IMR-90 (cell line): ENCODE measurements at regions not wholly inside any gene's neighbourhood (a gene's known extent, or its start where the extent isn't known, plus 50 kb on each side); places are given as distances from the start of the nearest gene placed in this dataset.

Experiments
- ATAC-seq: fragments of 200-7000 bp; cut with Tn5 transposase; 2 replicates; pipeline ENCODE4 v1.9.1; 2020; ENCODE audit warnings: low read depth, mild to moderate bottlenecking, moderate library complexity
- BruUV-seq: library from RNA; stranded (reverse); fragments of 400-500 nt; replicated peaks from 2 replicates; lab custom pipeline; 2021; lab: Mats Ljungman, UMichigan
- CTCF ChIA-PET: fragments of 300-600 bp; formaldehyde crosslinking; extraction: SDS; loops from one replicate; lab custom pipeline; 2021; ENCODE audit warnings: antibody characterized with exemption; lab: Yijun Ruan, JAX
- POLR2A ChIA-PET: fragments of 300-600 bp; sonication (Branson Sonifier 250); formaldehyde crosslinking; loops from one replicate; lab custom pipeline; 2022; ENCODE audit warnings: antibody characterized with exemption; ENCODE audit not compliant: unreplicated experiment; lab: Charles Lee
- DNase-seq: peaks from one replicate; pipeline ENCODE4 v3.0.0; 2013
- H2AFZ ChIP-seq: replicated peaks from 2 replicates; pipeline ENCODE3; 2013; ENCODE audit warnings: low read length, mild to moderate bottlenecking; ENCODE audit not compliant: poor library complexity
- H2AK5ac ChIP-seq: 2 replicates; pipeline ENCODE4 v1.6.1; 2013; ENCODE audit warnings: low read depth, low read length, inconsistent platforms
- H2AK9ac ChIP-seq: replicated peaks from 2 replicates; pipeline ENCODE3; 2013; ENCODE audit warnings: mild to moderate bottlenecking, low read depth, low read length, moderate library complexity; ENCODE audit not compliant: poor library complexity
- H2BK120ac ChIP-seq: 2 replicates; pipeline ENCODE4 v1.6.1; 2013; ENCODE audit warnings: low read depth, low read length, inconsistent platforms
- H2BK15ac ChIP-seq: 3 replicates; pipeline ENCODE4 v1.6.1; 2013; ENCODE audit warnings: low read depth, low read length, inconsistent platforms
- H2BK20ac ChIP-seq: 2 replicates; pipeline ENCODE4 v1.6.1; 2013; ENCODE audit warnings: low read depth, mild to moderate bottlenecking, inconsistent platforms, low read length, moderate library complexity
- H2BK5ac ChIP-seq: 2 replicates; pipeline ENCODE4 v1.6.1; 2013; ENCODE audit warnings: mild to moderate bottlenecking, low read depth, low read length, inconsistent platforms; ENCODE audit not compliant: poor library complexity, severe bottlenecking
- H3K14ac ChIP-seq: replicated peaks from 2 replicates; pipeline ENCODE4 v1.6.1; 2013; ENCODE audit warnings: low read depth, low read length, inconsistent platforms
- H3K18ac ChIP-seq: 2 replicates; pipeline ENCODE4 v1.6.1; 2013; ENCODE audit warnings: low read depth, low read length, control low read depth
- H3K23ac ChIP-seq: 2 replicates; pipeline ENCODE4 v1.6.1; 2013; ENCODE audit warnings: low read depth, low read length, inconsistent platforms
- H3K27ac ChIP-seq: 2 replicates; pipeline ENCODE4 v1.5.1; 2013; ENCODE audit warnings: mild to moderate bottlenecking, control low read depth, low read length; ENCODE audit not compliant: insufficient read depth
- H3K27me3 ChIP-seq: 2 replicates; pipeline ENCODE4 v1.6.1; 2013; ENCODE audit warnings: low read length; ENCODE audit not compliant: control insufficient read depth, insufficient read depth
- H3K36me3 ChIP-seq: 2 replicates; pipeline ENCODE4 v1.6.1; 2013; ENCODE audit warnings: low read length, mixed read lengths; ENCODE audit not compliant: control insufficient read depth, insufficient read depth
- H3K4ac ChIP-seq: 2 replicates; pipeline ENCODE4 v1.6.1; 2013; ENCODE audit warnings: low read depth, low read length, inconsistent platforms
- H3K4me1 ChIP-seq: 2 replicates; pipeline ENCODE4 v1.6.1; 2013; ENCODE audit warnings: low read length, mixed read lengths; ENCODE audit not compliant: control insufficient read depth, insufficient read depth
- H3K4me2 ChIP-seq: 2 replicates; pipeline ENCODE4 v1.6.1; 2013; ENCODE audit warnings: low read depth, mild to moderate bottlenecking, control low read depth, low read length, moderate library complexity
- H3K4me3 ChIP-seq: 2 replicates; pipeline ENCODE4 v1.5.1; 2013; ENCODE audit warnings: low read depth, mild to moderate bottlenecking, control low read depth, low read length, moderate library complexity; ENCODE audit not compliant: insufficient read depth
- H3K56ac ChIP-seq: 2 replicates; pipeline ENCODE4 v1.6.1; 2013; ENCODE audit warnings: low read length, inconsistent platforms; ENCODE audit not compliant: insufficient read depth; ENCODE audit errors: extremely low read depth
- H3K79me1 ChIP-seq, 2 experiments: 2 replicates each; pipeline ENCODE4 v1.6.1; 2013; ENCODE audit warnings: low read length in 2 of 2, inconsistent platforms in 1 of 2, low read depth in 1 of 2
- H3K9ac ChIP-seq: 2 replicates; pipeline ENCODE4 v1.6.1; 2013; ENCODE audit warnings: low read depth, low read length, control low read depth
- H3K9me1 ChIP-seq: 2 replicates; pipeline ENCODE4 v1.6.1; 2013; ENCODE audit warnings: low read length, inconsistent platforms; ENCODE audit not compliant: insufficient read depth
- H3K9me3 ChIP-seq: 2 replicates; pipeline ENCODE4 v1.6.1; 2013; ENCODE audit warnings: low read length; ENCODE audit not compliant: control insufficient read depth, insufficient read depth
- H4K20me1 ChIP-seq: 2 replicates; pipeline ENCODE4 v1.6.1; 2013; ENCODE audit warnings: low read length, inconsistent platforms; ENCODE audit not compliant: insufficient read depth
- H4K5ac ChIP-seq: 2 replicates; pipeline ENCODE4 v1.6.1; 2013; ENCODE audit warnings: mild to moderate bottlenecking, low read depth, low read length, control low read depth
- H4K8ac ChIP-seq, 2 experiments: 2 replicates each; pipeline ENCODE4 v1.6.1; 2013; ENCODE audit warnings: low read depth in 2 of 2, low read length in 2 of 2, control low read depth in 1 of 2, inconsistent platforms in 1 of 2
- H4K91ac ChIP-seq: 2 replicates; pipeline ENCODE4 v1.6.1; 2013; ENCODE audit warnings: low read depth, low read length, inconsistent platforms; ENCODE audit not compliant: insufficient read depth
- BHLHE40 ChIP-seq: fragments of 150-350 bp; IDR thresholded peaks from 2 replicates; pipeline ENCODE4 v1.6.1; 2016; ENCODE audit warnings: mild to moderate bottlenecking, low read depth, low read length
- CTCF ChIP-seq: conservative IDR thresholded peaks from 2 replicates; pipeline ENCODE4 v1.5.1; 2012; ENCODE audit warnings: mild to moderate bottlenecking, low read depth, low read length, improper control_type of control experiment
- ELK1 ChIP-seq: fragments of 150-350 bp; IDR thresholded peaks from 2 replicates; pipeline ENCODE4 v1.6.1; 2016; ENCODE audit warnings: low read depth, mild to moderate bottlenecking, low read length, moderate library complexity, borderline replicate concordance
- NFE2L2 ChIP-seq: fragments of 150-350 bp; IDR thresholded peaks from 2 replicates; pipeline ENCODE4 v1.6.1; 2016; ENCODE audit warnings: low read depth, mild to moderate bottlenecking, low read length
- RAD21 ChIP-seq: IDR thresholded peaks from 2 replicates; pipeline ENCODE4 v1.6.1; 2012; ENCODE audit warnings: low read length, improper control_type of control experiment
- SMC3 ChIP-seq: fragments of 150-350 bp; IDR thresholded peaks from 2 replicates; pipeline ENCODE4 v1.6.1; 2016; ENCODE audit warnings: low read depth, mild to moderate bottlenecking, antibody characterized with exemption, low read length, moderate library complexity
- WGBS, 2 experiments: methylation state at CpG; one replicate each; pipeline versions ENCODE4 v1.1.5 to v1.1.7; 2013; ENCODE audit warnings: missing lambda C conversion rate in 2 of 2; ENCODE audit not compliant: insufficient read length in 1 of 2; ENCODE audit errors: extremely low coverage in 2 of 2; 5-methylcytosine and 5-hydroxymethylcytosine counted together
- dilution Hi-C: fragments of 300-500 bp; cut with HindIII; formaldehyde crosslinking; loops from one replicate; pipeline ENCODE4 v1.14.3; 2018; ENCODE audit warnings: low sequenced_read_pairs; ENCODE audit not compliant: unreplicated experiment
- in situ Hi-C: fragments of 300-500 bp; cut with MboI; formaldehyde crosslinking; loops from 3 replicates; pipeline ENCODE4 v1.14.3; 2019; ENCODE audit warnings: low sequenced_read_pairs, inconsistent platforms, mixed read lengths
- intact Hi-C: fragments of 100-400 bp; cut with micrococcal nuclease; formaldehyde crosslinking; loops from 2 replicates; pipeline ENCODE4 v1.10.0; 2022
- TF ChIP-seq, protein P1 (sequence below): fragments of 150-350 bp; IDR thresholded peaks from 2 replicates; pipeline ENCODE4 v1.6.1; 2017; ENCODE audit warnings: mild to moderate bottlenecking, antibody characterized with exemption, low read length, low read depth

GRCh38 chr6:21451546-21452013 lies 142.0 kb upstream of the SOX4 start:
- intact Hi-C loops (no loop called here), in situ Hi-C loops (no loop called here), dilution Hi-C loops (no loop called here)
- Histone ChIP-seq H3K9me3 (no peaks in the 10 kb centered on the region), H3K18ac (no peak overlapping the region), H2BK20ac (no peak overlapping the region), H3K9me1 (no peaks in the 10 kb centered on the region), H3K27me3 (no peaks in the 10 kb centered on the region), H2BK15ac (no peak overlapping the region), H3K36me3 (no peaks in the 10 kb centered on the region), H3K27ac (no peak overlapping the region), H3K23ac (no peak overlapping the region), H4K8ac (no peak overlapping the region), H2AK9ac (no peak overlapping the region), H4K20me1 (no peaks in the 10 kb centered on the region), H2BK5ac (no peak overlapping the region), H2BK120ac (no peak overlapping the region), H2AK5ac (no peak overlapping the region), H3K9ac (no peak overlapping the region), H3K4me1 (no peaks in the 10 kb centered on the region), H3K4ac (no peak overlapping the region), H2AFZ (no peak overlapping the region), H3K79me1 (no peaks in the 10 kb centered on the region), H3K4me2 (no peak overlapping the region), H3K14ac (no peak overlapping the region), H4K5ac (no peak overlapping the region), H3K56ac (no peak overlapping the region), H4K91ac (no peak overlapping the region), H3K4me3 (no peak overlapping the region)
- BruUV-seq, result no TSS peak
- TF ChIP-seq ELK1 (no peak), CTCF (no peak), NFE2L2 (no peak), RAD21 (no peak), SMC3 (no peak), BHLHE40 (no peak)
- TF ChIP-seq, protein P1, sequence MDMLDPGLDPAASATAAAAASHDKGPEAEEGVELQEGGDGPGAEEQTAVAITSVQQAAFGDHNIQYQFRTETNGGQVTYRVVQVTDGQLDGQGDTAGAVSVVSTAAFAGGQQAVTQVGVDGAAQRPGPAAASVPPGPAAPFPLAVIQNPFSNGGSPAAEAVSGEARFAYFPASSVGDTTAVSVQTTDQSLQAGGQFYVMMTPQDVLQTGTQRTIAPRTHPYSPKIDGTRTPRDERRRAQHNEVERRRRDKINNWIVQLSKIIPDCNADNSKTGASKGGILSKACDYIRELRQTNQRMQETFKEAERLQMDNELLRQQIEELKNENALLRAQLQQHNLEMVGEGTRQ, result no peak
- ChIA-PET POLR2A (no interaction called here), CTCF (interaction anchor here (0.5 to 1.1 kb wide), 2 partner anchors 9 to 12 kb away, joined by 4 to 5 read pairs; no protein-coding TSS in a partner anchor)
- WGBS, 2 experiments, result 83% methylated on average over 1 of the region's 3 CpGs; no CpG with 5 or more reads in 1 of the 2 experiments
- DNase-seq (no peak), ATAC-seq (no peak)
